Endothelial cell of umbilical vein (primary cell): ENCODE measurements at regions not wholly inside any gene's neighbourhood (a gene's known extent, or its start where the extent isn't known, plus 50 kb on each side); places are given as distances from the start of the nearest gene placed in this dataset.

Experiments used
- EZH2 ChIP-seq: IDR thresholded peaks from 2 replicates; pipeline ENCODE4 v1.6.1; 2012; ENCODE audit warnings: borderline replicate concordance, low read depth, mild to moderate bottlenecking, moderate library complexity, low read length, inconsistent platforms; ENCODE audit not compliant: severe bottlenecking
- MYC ChIP-seq: IDR thresholded peaks from one replicate; pipeline ENCODE4 v1.6.1; 2011; ENCODE audit warnings: mild to moderate bottlenecking, low read depth, low read length
- POLR2A ChIP-seq: IDR thresholded peaks from 2 replicates; pipeline ENCODE4 v1.6.1; 2012; ENCODE audit warnings: low read depth, mild to moderate bottlenecking, control low read depth, low read length
- POLR2AphosphoS5 ChIP-seq: IDR thresholded peaks from 2 replicates; pipeline ENCODE4 v1.6.1; 2012; ENCODE audit warnings: low read depth, mild to moderate bottlenecking, control low read depth, low read length, moderate library complexity; ENCODE audit not compliant: insufficient read depth
- TF ChIP-seq, protein P1 (sequence below), 2 donors: IDR thresholded peaks; 1 replicate in 1 of 2; 2 replicates in 1 of 2; pipeline ENCODE4 v1.5.1; 2011; ENCODE audit warnings: low read length in 2 of 2, mild to moderate bottlenecking in 2 of 2, moderate library complexity in 2 of 2, control low read depth in 1 of 2, inconsistent platforms in 1 of 2, low read depth in 1 of 2; ENCODE audit not compliant: insufficient read depth in 1 of 2; ENCODE audit errors: extremely low read depth in 1 of 2

DNA sequence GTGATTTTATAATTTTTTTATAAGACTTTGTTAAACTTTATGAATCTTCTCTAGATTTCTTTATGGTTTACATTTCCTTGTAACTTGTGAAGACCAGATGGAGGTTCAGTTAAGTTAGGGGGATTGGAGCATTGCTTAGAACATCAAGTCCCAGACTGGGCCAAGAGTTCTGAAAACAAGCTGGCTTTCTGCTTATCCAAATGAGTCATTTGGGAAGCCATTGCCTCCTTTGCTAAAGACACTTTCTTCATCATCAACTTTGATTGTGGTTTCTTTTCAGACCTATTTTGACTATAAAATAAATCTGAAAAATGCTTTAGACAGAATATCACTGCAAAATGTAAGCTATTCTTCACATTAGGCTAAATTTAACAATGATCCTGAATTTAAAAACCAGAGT lies 446.8 kb downstream of the USP25 start:
- no peak for TF ChIP-seq POLR2AphosphoS5
- TF ChIP-seq MYC, result no peak
- TF ChIP-seq, protein P1, sequence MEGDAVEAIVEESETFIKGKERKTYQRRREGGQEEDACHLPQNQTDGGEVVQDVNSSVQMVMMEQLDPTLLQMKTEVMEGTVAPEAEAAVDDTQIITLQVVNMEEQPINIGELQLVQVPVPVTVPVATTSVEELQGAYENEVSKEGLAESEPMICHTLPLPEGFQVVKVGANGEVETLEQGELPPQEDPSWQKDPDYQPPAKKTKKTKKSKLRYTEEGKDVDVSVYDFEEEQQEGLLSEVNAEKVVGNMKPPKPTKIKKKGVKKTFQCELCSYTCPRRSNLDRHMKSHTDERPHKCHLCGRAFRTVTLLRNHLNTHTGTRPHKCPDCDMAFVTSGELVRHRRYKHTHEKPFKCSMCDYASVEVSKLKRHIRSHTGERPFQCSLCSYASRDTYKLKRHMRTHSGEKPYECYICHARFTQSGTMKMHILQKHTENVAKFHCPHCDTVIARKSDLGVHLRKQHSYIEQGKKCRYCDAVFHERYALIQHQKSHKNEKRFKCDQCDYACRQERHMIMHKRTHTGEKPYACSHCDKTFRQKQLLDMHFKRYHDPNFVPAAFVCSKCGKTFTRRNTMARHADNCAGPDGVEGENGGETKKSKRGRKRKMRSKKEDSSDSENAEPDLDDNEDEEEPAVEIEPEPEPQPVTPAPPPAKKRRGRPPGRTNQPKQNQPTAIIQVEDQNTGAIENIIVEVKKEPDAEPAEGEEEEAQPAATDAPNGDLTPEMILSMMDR (IDR thresholded peaks at IDR 0.05; ENCODE audit: extremely low read depth in 1 of 2, insufficient read depth in 1 of 2, low read depth in 1 of 2, low read length in 2 of 2), result no peak
- no peak for TF ChIP-seq POLR2A
- TF ChIP-seq EZH2, result no peak
